WI38 (cell line): ENCODE measurements at regions not wholly inside any gene's neighbourhood (a gene's known extent, or its start where the extent isn't known, plus 50 kb on each side); places are given as distances from the start of the nearest gene placed in this dataset.

Source experiments
- H3K4me3 ChIP-seq: 2 replicates; pipeline ENCODE4 v1.5.1; 2011; ENCODE audit warnings: low read depth, mild to moderate bottlenecking, control low read depth, low read length
- TF ChIP-seq, protein P1 (sequence below): IDR thresholded peaks from 2 replicates; pipeline ENCODE4 v1.5.1; 2012; ENCODE audit warnings: low read depth, mild to moderate bottlenecking, control low read depth, low read length

- H3K4me3 ChIP-seq, result no peak overlapping the region
These were observed 138.0 kb upstream of the EFNA5 start for GRCh38 chr5:107808671-107809137.

DNA sequence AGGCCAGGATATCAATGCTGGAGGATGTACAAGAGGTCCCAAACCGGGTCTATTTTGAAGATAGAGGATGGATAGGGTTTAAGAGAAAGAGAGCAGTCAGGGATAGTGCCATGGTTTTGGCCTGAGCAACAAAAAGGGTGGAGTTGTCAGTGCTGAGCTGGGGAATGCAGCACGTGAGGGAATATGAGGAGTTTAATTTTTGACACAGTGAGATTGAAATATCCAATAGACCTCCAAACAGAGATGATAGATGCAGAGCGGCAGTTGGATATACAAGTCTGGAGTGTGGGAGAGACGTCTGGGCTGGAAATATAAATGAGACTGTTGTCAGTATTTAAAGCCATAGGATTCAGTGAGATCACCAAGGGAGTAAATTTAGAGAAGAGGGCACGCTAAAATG lies 136.7 kb upstream of the EFNA5 start:
- no peak overlapping the region for H3K4me3 ChIP-seq
- TF ChIP-seq, protein P1, sequence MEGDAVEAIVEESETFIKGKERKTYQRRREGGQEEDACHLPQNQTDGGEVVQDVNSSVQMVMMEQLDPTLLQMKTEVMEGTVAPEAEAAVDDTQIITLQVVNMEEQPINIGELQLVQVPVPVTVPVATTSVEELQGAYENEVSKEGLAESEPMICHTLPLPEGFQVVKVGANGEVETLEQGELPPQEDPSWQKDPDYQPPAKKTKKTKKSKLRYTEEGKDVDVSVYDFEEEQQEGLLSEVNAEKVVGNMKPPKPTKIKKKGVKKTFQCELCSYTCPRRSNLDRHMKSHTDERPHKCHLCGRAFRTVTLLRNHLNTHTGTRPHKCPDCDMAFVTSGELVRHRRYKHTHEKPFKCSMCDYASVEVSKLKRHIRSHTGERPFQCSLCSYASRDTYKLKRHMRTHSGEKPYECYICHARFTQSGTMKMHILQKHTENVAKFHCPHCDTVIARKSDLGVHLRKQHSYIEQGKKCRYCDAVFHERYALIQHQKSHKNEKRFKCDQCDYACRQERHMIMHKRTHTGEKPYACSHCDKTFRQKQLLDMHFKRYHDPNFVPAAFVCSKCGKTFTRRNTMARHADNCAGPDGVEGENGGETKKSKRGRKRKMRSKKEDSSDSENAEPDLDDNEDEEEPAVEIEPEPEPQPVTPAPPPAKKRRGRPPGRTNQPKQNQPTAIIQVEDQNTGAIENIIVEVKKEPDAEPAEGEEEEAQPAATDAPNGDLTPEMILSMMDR, result no peak

More at GRCh38 chr5:107808671-107809137, 138.0 kb upstream of the EFNA5 start:
- TF ChIP-seq, protein P1, result no peak

DNA sequence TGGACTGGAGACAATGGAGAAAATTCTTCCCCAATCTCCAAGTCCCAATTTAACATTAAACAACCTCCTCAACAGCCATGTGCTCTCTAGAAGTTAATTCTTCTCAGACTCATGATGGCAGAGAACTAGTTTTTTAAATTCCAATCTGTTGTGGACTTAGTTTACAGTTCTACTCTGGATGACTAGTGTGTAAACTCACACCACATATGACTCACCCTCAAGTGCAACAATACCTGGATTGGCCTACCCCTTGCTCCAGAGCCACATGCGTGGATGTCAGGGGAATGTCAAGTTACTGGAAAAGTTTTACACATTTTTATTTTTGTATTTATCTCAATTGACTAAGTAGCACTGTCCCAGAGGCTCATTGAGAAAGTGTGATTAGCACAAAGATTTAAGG lies 136.0 kb upstream of the EFNA5 start:
- no peak overlapping the region for H3K4me3 ChIP-seq
- TF ChIP-seq, protein P1, result no peak

GRCh38 chr5:107806271-107806670 lies 135.5 kb upstream of the EFNA5 start:
- TF ChIP-seq, protein P1, result no peak
- no peak overlapping the region for H3K4me3 ChIP-seq

- H3K4me3 ChIP-seq, result no peak overlapping the region
- TF ChIP-seq, protein P1, result no peak
These were observed 135.1 kb upstream of the EFNA5 start for GRCh38 chr5:107805824-107806223.

DNA sequence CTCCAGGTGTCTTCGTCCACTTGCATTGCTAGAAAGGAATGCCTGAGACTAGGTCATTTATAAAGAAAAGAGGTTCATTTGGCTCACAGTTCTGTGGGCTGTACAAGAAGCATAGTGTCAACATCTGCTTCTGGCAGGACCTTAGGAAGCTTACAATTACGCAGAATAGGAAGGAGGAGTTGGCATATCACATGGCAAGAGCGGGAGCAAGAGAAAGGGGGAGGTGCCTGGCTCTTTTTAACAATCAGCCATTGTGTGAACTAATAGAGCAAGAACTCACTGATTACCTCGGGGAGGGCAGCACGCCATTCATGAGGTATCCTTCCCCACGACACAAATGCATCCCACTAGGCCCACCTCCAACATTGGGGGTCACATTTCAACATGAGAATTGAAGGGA lies 134.4 kb upstream of the EFNA5 start:
- no peak overlapping the region for H3K4me3 ChIP-seq
- TF ChIP-seq, protein P1, result no peak

- TF ChIP-seq, protein P1, result no peak
- no peak overlapping the region for H3K4me3 ChIP-seq
These were observed 133.0 kb upstream of the EFNA5 start for GRCh38 chr5:107803728-107804127.
